ENCODE measurements at regions not wholly inside any gene's neighbourhood (a gene's known extent, or its start where the extent isn't known, plus 50 kb on each side); places are given as distances from the start of the nearest gene placed in this dataset.

DNA sequence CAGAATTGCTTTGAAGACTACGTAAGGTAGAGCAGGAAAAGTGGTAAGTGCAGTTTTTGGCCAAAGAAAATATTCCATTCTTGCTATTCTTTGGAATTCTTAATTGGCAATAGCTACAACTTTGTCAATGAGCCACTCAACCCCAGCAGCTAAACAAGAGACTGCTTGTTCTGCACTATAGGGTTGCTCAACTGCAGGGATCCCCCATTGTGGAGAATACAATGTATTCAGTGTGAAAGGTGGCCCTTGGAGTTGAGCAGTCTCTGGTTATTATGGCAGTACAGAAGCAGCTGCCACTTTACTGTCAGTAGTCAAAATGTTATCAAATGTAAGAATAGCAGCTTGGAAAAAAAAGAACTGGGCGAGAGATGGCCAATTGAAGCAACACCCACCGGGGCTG, 808.7 kb downstream of the CENPC start:
- no peak for TF ChIP-seq POLR2A (IDR thresholded peaks at IDR 0.05; ENCODE audit: low read depth)
- TF ChIP-seq, protein P1, sequence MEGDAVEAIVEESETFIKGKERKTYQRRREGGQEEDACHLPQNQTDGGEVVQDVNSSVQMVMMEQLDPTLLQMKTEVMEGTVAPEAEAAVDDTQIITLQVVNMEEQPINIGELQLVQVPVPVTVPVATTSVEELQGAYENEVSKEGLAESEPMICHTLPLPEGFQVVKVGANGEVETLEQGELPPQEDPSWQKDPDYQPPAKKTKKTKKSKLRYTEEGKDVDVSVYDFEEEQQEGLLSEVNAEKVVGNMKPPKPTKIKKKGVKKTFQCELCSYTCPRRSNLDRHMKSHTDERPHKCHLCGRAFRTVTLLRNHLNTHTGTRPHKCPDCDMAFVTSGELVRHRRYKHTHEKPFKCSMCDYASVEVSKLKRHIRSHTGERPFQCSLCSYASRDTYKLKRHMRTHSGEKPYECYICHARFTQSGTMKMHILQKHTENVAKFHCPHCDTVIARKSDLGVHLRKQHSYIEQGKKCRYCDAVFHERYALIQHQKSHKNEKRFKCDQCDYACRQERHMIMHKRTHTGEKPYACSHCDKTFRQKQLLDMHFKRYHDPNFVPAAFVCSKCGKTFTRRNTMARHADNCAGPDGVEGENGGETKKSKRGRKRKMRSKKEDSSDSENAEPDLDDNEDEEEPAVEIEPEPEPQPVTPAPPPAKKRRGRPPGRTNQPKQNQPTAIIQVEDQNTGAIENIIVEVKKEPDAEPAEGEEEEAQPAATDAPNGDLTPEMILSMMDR (IDR thresholded peaks at IDR 0.05) = no peak
- TF ChIP-seq POLR2AphosphoS5 (IDR thresholded peaks at IDR 0.05) = no peak
- no peak for TF ChIP-seq EP300 (IDR thresholded peaks at IDR 0.05)

Measured in esophagus muscularis mucosa (tissue), 4 donors.